ENCODE measurements at regions not wholly inside any gene's neighbourhood (a gene's known extent, or its start where the extent isn't known, plus 50 kb on each side); places are given as distances from the start of the nearest gene placed in this dataset.

GRCh38 chr4:60187428-60187827 is 1012.7 kb upstream of the ADGRL3 start:
- intact Hi-C loops (cut with micrococcal nuclease): no loop called here
- ChIA-PET POLR2A (ENCODE audit: unreplicated experiment) (no interaction called here), CTCF (no interaction called here)

GRCh38 chr4:60189286-60189685 is 1010.8 kb upstream of the ADGRL3 start:
- Histone ChIP-seq H3K9ac (ENCODE audit: low read length) (no peak overlapping the region), H3K79me2 (ENCODE audit: low read length) (no peaks in the 10 kb centered on the region), H3K36me3 (ENCODE audit: low read depth, low read length) (no peaks in the 10 kb centered on the region), H4K20me1 (ENCODE audit: low read length) (no peaks in the 10 kb centered on the region), H3K27ac (ENCODE audit: low read length) (no peak overlapping the region), H3K9me2 (replicated peaks; ENCODE audit: low read length) (no peaks in the 10 kb centered on the region), H2AFZ (ENCODE audit: low read length) (no peak overlapping the region), H3K4me1 (ENCODE audit: insufficient read depth, low read length) (no peaks in the 10 kb centered on the region), H3K27me3 (ENCODE audit: low read length) (no peaks in the 10 kb centered on the region), H3K9me3 (ENCODE audit: low read length) (no peaks in the 10 kb centered on the region), H3F3A (ENCODE audit: low read length, unreplicated experiment) (no peaks in the 10 kb centered on the region), H3K4me3 (ENCODE audit: low read length) (no peak overlapping the region), H3K4me2 (ENCODE audit: low read length) (no peak overlapping the region)
- TF ChIP-seq EZH2 (IDR thresholded peaks at IDR 0.05; ENCODE audit: low read length, unreplicated experiment) (no peak), EZH2phosphoT487 (IDR thresholded peaks at IDR 0.05; ENCODE audit: borderline replicate concordance, low read length) (no peak), CTCF (conservative IDR thresholded peaks at IDR 0.05; ENCODE audit: low read depth, low read length) (no peak)
- no peak for ATAC-seq
- no peak for DNase-seq
- POLR2A ChIA-PET (ENCODE audit: unreplicated experiment): no interaction called here
- BruUV-seq (replicated peaks): no TSS peak
- intact Hi-C loops (cut with micrococcal nuclease): no loop called here
- CTCF ChIA-PET: no interaction called here

More at GRCh38 chr4:60187428-60187827, 1012.7 kb upstream of the ADGRL3 start:
- H3K27ac ChIP-seq (ENCODE audit: low read length): no peak overlapping the region
- H3K27me3 ChIP-seq (ENCODE audit: low read length): no peaks in the 10 kb centered on the region
- no peak overlapping the region for H2AFZ ChIP-seq (ENCODE audit: low read length)
- H3K4me1 ChIP-seq (ENCODE audit: insufficient read depth, low read length): no peaks in the 10 kb centered on the region
- no peak overlapping the region for H3K4me3 ChIP-seq (ENCODE audit: low read length)
- H3K4me2 ChIP-seq (ENCODE audit: low read length): no peak overlapping the region
- H3K9me3 ChIP-seq (ENCODE audit: low read length): no peaks in the 10 kb centered on the region
- H3K9ac ChIP-seq (ENCODE audit: low read length): no peak overlapping the region
- H4K20me1 ChIP-seq (ENCODE audit: low read length): no peaks in the 10 kb centered on the region
- H3F3A ChIP-seq (ENCODE audit: low read length, unreplicated experiment): no peaks in the 10 kb centered on the region
- no peaks in the 10 kb centered on the region for H3K9me2 ChIP-seq (replicated peaks; ENCODE audit: low read length)
- H3K79me2 ChIP-seq (ENCODE audit: low read length): no peaks in the 10 kb centered on the region
- no peaks in the 10 kb centered on the region for H3K36me3 ChIP-seq (ENCODE audit: low read depth, low read length)
- no peak for ATAC-seq
- BruUV-seq (replicated peaks): no TSS peak
- no peak for TF ChIP-seq EZH2phosphoT487 (IDR thresholded peaks at IDR 0.05; ENCODE audit: borderline replicate concordance, low read length)
- TF ChIP-seq CTCF (conservative IDR thresholded peaks at IDR 0.05; ENCODE audit: low read depth, low read length): no peak
- no peak for TF ChIP-seq EZH2 (IDR thresholded peaks at IDR 0.05; ENCODE audit: low read length, unreplicated experiment)
- DNase-seq: no peak

- TF ChIP-seq EZH2 (IDR thresholded peaks at IDR 0.05; ENCODE audit: low read length, unreplicated experiment) (no peak), CTCF (conservative IDR thresholded peaks at IDR 0.05; ENCODE audit: low read depth, low read length) (no peak), EZH2phosphoT487 (IDR thresholded peaks at IDR 0.05; ENCODE audit: borderline replicate concordance, low read length) (no peak)
- intact Hi-C loops (cut with micrococcal nuclease): no loop called here
- no peaks in the 10 kb centered on the region for H3K79me2 ChIP-seq (ENCODE audit: low read length)
- CTCF ChIA-PET: no interaction called here
- no peaks in the 10 kb centered on the region for H3K36me3 ChIP-seq (ENCODE audit: low read depth, low read length)
- H3K9me3 ChIP-seq (ENCODE audit: low read length): no peaks in the 10 kb centered on the region
- no peak overlapping the region for H3K4me3 ChIP-seq (ENCODE audit: low read length)
- no peaks in the 10 kb centered on the region for H3F3A ChIP-seq (ENCODE audit: low read length, unreplicated experiment)
- BruUV-seq (replicated peaks): no TSS peak
- H3K9ac ChIP-seq (ENCODE audit: low read length): no peak overlapping the region
- no peak overlapping the region for H3K4me2 ChIP-seq (ENCODE audit: low read length)
- no peaks in the 10 kb centered on the region for H4K20me1 ChIP-seq (ENCODE audit: low read length)
- H2AFZ ChIP-seq (ENCODE audit: low read length): no peak overlapping the region
- no peak for ATAC-seq
- H3K27me3 ChIP-seq (ENCODE audit: low read length): no peaks in the 10 kb centered on the region
- POLR2A ChIA-PET (ENCODE audit: unreplicated experiment): no interaction called here
- DNase-seq: no peak
- H3K27ac ChIP-seq (ENCODE audit: low read length): no peak overlapping the region
- H3K4me1 ChIP-seq (ENCODE audit: insufficient read depth, low read length): no peaks in the 10 kb centered on the region
- no peaks in the 10 kb centered on the region for H3K9me2 ChIP-seq (replicated peaks; ENCODE audit: low read length)
Measured at GRCh38 chr4:60194214-60194613, 1005.9 kb upstream of the ADGRL3 start.

Measured in PC-3 (cell line).